ENCODE measurements at regions not wholly inside any gene's neighbourhood (a gene's known extent, or its start where the extent isn't known, plus 50 kb on each side); places are given as distances from the start of the nearest gene placed in this dataset.

- H3K27ac ChIP-seq = no peak overlapping the region
- no peak for TF ChIP-seq CTCF (IDR thresholded peaks at IDR 0.05)
- TF ChIP-seq POLR2AphosphoS5 (IDR thresholded peaks at IDR 0.05; ENCODE audit: insufficient read depth in 1 of 2, low read depth in 1 of 2) = no peak
- TF ChIP-seq POLR2A (IDR thresholded peaks at IDR 0.05) = no peak
- H3K36me3 ChIP-seq = no peaks in the 10 kb centered on the region
- intact Hi-C loops (cut with DNase I) = no loop called here
- H3K27me3 ChIP-seq = no peaks in the 10 kb centered on the region
- no peak overlapping the region for H3K4me3 ChIP-seq
- H3K9me3 ChIP-seq = no peaks in the 10 kb centered on the region
- no peak for DNase-seq (ENCODE audit: extremely low spot score in 2 of 2)
- no peaks in the 10 kb centered on the region for H3K4me1 ChIP-seq
These were observed 54.4 kb downstream of the MRPL36 start for GRCh38 chr5:1745123-1745795.

- Histone ChIP-seq H3K27ac (no peak overlapping the region), H3K27me3 (no peaks in the 10 kb centered on the region)
These were observed 55.1 kb downstream of the MRPL36 start for GRCh38 chr5:1744393-1745122.

GRCh38 chr5:1743769-1744085 lies 55.9 kb downstream of the MRPL36 start:
- H3K27me3 ChIP-seq = no peaks in the 10 kb centered on the region
- H3K36me3 ChIP-seq = no peaks in the 10 kb centered on the region

More at GRCh38 chr5:1744393-1745122, 55.1 kb downstream of the MRPL36 start:
- no peak for DNase-seq (ENCODE audit: extremely low spot score in 2 of 2)
- TF ChIP-seq POLR2A (IDR thresholded peaks at IDR 0.05) (no peak), POLR2AphosphoS5 (IDR thresholded peaks at IDR 0.05; ENCODE audit: insufficient read depth in 1 of 2, low read depth in 1 of 2) (no peak)
- H3K4me3 ChIP-seq = no peak overlapping the region
- H3K9me3 ChIP-seq = no peaks in the 10 kb centered on the region
- intact Hi-C loops (cut with DNase I) = no loop called here
- no peaks in the 10 kb centered on the region for H3K36me3 ChIP-seq
- H3K4me1 ChIP-seq = no peaks in the 10 kb centered on the region

GRCh38 chr5:1743061-1743768 lies 56.4 kb downstream of the MRPL36 start:
- Histone ChIP-seq H3K4me1 (no peaks in the 10 kb centered on the region), H3K27ac (no peak overlapping the region), H3K9me3 (no peaks in the 10 kb centered on the region), H3K4me3 (no peak overlapping the region), H3K36me3 (no peaks in the 10 kb centered on the region), H3K27me3 (no peaks in the 10 kb centered on the region)
- intact Hi-C loops (cut with DNase I) = no loop called here
- peak in 1 of 2 donors; percentile 81 for DNase-seq (ENCODE audit: extremely low spot score in 2 of 2)
- TF ChIP-seq CTCF (IDR thresholded peaks at IDR 0.05) = no peak
- no peak for TF ChIP-seq POLR2AphosphoS5 (IDR thresholded peaks at IDR 0.05; ENCODE audit: insufficient read depth in 1 of 2, low read depth in 1 of 2)
- TF ChIP-seq POLR2A (IDR thresholded peaks at IDR 0.05) = no peak

More at GRCh38 chr5:1743769-1744085, 55.9 kb downstream of the MRPL36 start:
- TF ChIP-seq POLR2A (IDR thresholded peaks at IDR 0.05) = no peak
- no peak for TF ChIP-seq CTCF (IDR thresholded peaks at IDR 0.05)
- TF ChIP-seq POLR2AphosphoS5 (IDR thresholded peaks at IDR 0.05; ENCODE audit: insufficient read depth in 1 of 2, low read depth in 1 of 2) = no peak
- Histone ChIP-seq H3K9me3 (no peaks in the 10 kb centered on the region), H3K4me3 (no peak overlapping the region), H3K4me1 (no peaks in the 10 kb centered on the region), H3K27ac (no peak overlapping the region)
- intact Hi-C loops (cut with DNase I) = no loop called here
- DNase-seq (ENCODE audit: extremely low spot score in 2 of 2) = no peak

GRCh38 chr5:1737790-1738405 lies 61.7 kb downstream of the MRPL36 start:
- DNase-seq (ENCODE audit: extremely low spot score in 2 of 2) = no peak
- TF ChIP-seq POLR2A (IDR thresholded peaks at IDR 0.05) = no peak
- no peak for TF ChIP-seq CTCF (IDR thresholded peaks at IDR 0.05)
- no peak for TF ChIP-seq POLR2AphosphoS5 (IDR thresholded peaks at IDR 0.05; ENCODE audit: insufficient read depth in 1 of 2, low read depth in 1 of 2)
- Histone ChIP-seq H3K36me3 (no peaks in the 10 kb centered on the region), H3K27me3 (no peaks in the 10 kb centered on the region), H3K4me3 (no peak overlapping the region), H3K27ac (no peak overlapping the region), H3K9me3 (no peaks in the 10 kb centered on the region), H3K4me1 (no peaks in the 10 kb centered on the region)
- intact Hi-C loops (cut with DNase I) = no loop called here
